ENCODE measurements at regions not wholly inside any gene's neighbourhood (a gene's known extent, or its start where the extent isn't known, plus 50 kb on each side); places are given as distances from the start of the nearest gene placed in this dataset.
"Not testable (repeated sequence)": the region's sequence is repeated elsewhere in the genome, so short reads cannot be mapped to it uniquely, and the experiment has no call there.

DNA sequence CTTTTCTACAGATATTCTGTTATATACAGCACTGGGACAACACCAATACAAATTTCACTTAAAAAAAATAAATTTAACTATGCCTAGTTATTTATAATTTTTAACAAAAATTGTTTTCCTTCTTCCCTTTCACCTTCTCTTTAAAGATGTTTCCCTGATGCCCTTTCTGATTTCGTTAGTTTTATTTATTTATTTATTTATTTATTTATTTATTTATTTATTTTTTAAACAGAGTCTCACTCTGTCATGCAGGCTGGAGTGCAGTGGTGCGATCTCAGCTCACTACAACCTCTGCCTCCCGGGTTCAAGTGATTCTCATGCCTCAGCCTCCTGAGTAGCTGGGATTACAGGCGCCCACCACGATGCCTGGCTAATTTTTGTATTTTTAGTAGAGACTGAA lies 105.9 kb upstream of the ARMC3 start:
- not testable (repeated sequence) for H3K79me2 ChIP-seq (ENCODE audit: low read length); H3K27ac ChIP-seq (ENCODE audit: low read length); H3K4me2 ChIP-seq (ENCODE audit: low read depth, low read length, poor library complexity, severe bottlenecking); H2AFZ ChIP-seq (ENCODE audit: low read length); H4K20me1 ChIP-seq (ENCODE audit: insufficient read depth, low read depth, low read length); H3K36me3 ChIP-seq (ENCODE audit: insufficient read depth, low read length); H3K9me3 ChIP-seq (ENCODE audit: low read length); H3K4me3 ChIP-seq (ENCODE audit: low read length); H3K27me3 ChIP-seq (ENCODE audit: low read length); H3K9me2 ChIP-seq (replicated peaks; ENCODE audit: insufficient read depth, low read length); DNase-seq; H3K4me1 ChIP-seq (ENCODE audit: low read length); H3K9ac ChIP-seq (ENCODE audit: low read length)

GRCh38 chr10:22821501-22821900 lies 106.4 kb upstream of the ARMC3 start:
- Histone ChIP-seq H3K79me2 (ENCODE audit: low read length) (no peaks in the 10 kb centered on the region), H3K4me3 (ENCODE audit: low read length) (no peak overlapping the region), H3K9me3 (ENCODE audit: low read length) (no peaks in the 10 kb centered on the region), H3K27me3 (ENCODE audit: low read length) (no peaks in the 10 kb centered on the region), H2AFZ (ENCODE audit: low read length) (no peak overlapping the region), H3K27ac (ENCODE audit: low read length) (no peak overlapping the region), H3K9me2 (replicated peaks; ENCODE audit: insufficient read depth, low read length) (no peaks in the 10 kb centered on the region), H4K20me1 (ENCODE audit: insufficient read depth, low read depth, low read length) (no peaks in the 10 kb centered on the region), H3K4me2 (ENCODE audit: low read depth, low read length, poor library complexity, severe bottlenecking) (no peak overlapping the region), H3K4me1 (ENCODE audit: low read length) (no peaks in the 10 kb centered on the region), H3K9ac (ENCODE audit: low read length) (no peak overlapping the region), H3K36me3 (ENCODE audit: insufficient read depth, low read length) (no peaks in the 10 kb centered on the region)
- no peak for DNase-seq

DNA sequence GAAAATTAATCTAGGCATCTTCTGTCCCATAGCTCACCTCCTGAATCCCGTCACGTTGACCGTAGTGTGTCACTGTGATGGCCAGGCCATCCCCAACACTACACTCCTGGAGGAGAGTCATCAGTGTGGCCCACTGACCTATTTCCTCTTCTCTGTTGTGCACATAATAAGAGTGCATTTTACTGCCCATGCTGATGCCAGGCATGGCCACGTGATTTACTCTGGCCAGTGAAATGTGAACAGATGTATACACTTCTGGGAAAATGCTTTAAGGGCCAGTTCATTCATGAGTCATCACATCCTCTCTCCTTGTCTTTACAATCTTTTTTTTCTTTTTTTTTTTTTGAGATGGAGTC lies 101.9 kb upstream of the PIP4K2A start:
- Histone ChIP-seq H3K27me3 (ENCODE audit: low read length) (no peaks in the 10 kb centered on the region), H3K27ac (ENCODE audit: low read length) (no peak overlapping the region), H3K4me1 (ENCODE audit: low read length) (no peaks in the 10 kb centered on the region), H3K9me2 (replicated peaks; ENCODE audit: insufficient read depth, low read length) (no peaks in the 10 kb centered on the region), H3K4me2 (ENCODE audit: low read depth, low read length, poor library complexity, severe bottlenecking) (no peak overlapping the region), H2AFZ (ENCODE audit: low read length) (no peak overlapping the region), H4K20me1 (ENCODE audit: insufficient read depth, low read depth, low read length) (no peaks in the 10 kb centered on the region), H3K9me3 (ENCODE audit: low read length) (no peaks in the 10 kb centered on the region), H3K36me3 (ENCODE audit: insufficient read depth, low read length) (no peaks in the 10 kb centered on the region), H3K79me2 (ENCODE audit: low read length) (no peaks in the 10 kb centered on the region), H3K4me3 (ENCODE audit: low read length) (no peak overlapping the region), H3K9ac (ENCODE audit: low read length) (no peak overlapping the region)
- no peak for DNase-seq

GRCh38 chr10:22810643-22811465 lies 96.5 kb upstream of the PIP4K2A start:
- Histone ChIP-seq H3K36me3 (ENCODE audit: insufficient read depth, low read length) (no peaks in the 10 kb centered on the region), H3K4me1 (ENCODE audit: low read length) (no peaks in the 10 kb centered on the region), H4K20me1 (ENCODE audit: insufficient read depth, low read depth, low read length) (no peaks in the 10 kb centered on the region), H3K9me3 (ENCODE audit: low read length) (no peaks in the 10 kb centered on the region), H3K4me2 (ENCODE audit: low read depth, low read length, poor library complexity, severe bottlenecking) (no peak overlapping the region), H3K27me3 (ENCODE audit: low read length) (no peaks in the 10 kb centered on the region), H3K9ac (ENCODE audit: low read length) (no peak overlapping the region), H3K27ac (ENCODE audit: low read length) (no peak overlapping the region), H2AFZ (ENCODE audit: low read length) (no peak overlapping the region), H3K9me2 (replicated peaks; ENCODE audit: insufficient read depth, low read length) (no peaks in the 10 kb centered on the region), H3K79me2 (ENCODE audit: low read length) (no peaks in the 10 kb centered on the region), H3K4me3 (ENCODE audit: low read length) (no peak overlapping the region)
- no peak for DNase-seq

DNA sequence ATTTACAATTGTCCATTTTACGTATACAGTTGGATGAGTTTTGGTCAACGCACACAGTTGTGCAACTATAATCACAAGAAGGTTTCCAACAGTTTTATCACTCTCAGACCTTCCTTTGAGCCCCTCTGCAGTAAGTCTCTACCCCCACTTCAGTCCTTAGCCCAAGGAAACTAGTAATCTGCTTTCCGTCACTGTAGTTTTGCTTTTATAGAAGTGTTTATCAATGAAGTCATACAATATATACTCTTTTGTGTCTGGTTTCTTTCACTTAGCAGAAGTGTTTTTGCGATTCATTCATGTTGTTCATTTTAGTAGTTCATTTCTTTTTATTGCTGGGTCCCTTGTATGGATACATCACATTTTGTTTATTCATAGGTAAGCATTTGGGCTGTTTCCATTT lies 92.9 kb upstream of the PIP4K2A start:
- Histone ChIP-seq H3K9me2 (replicated peaks; ENCODE audit: insufficient read depth, low read length) (no peaks in the 10 kb centered on the region), H3K9me3 (ENCODE audit: low read length) (no peaks in the 10 kb centered on the region), H4K20me1 (ENCODE audit: insufficient read depth, low read depth, low read length) (no peaks in the 10 kb centered on the region), H3K27me3 (ENCODE audit: low read length) (no peaks in the 10 kb centered on the region), H3K4me3 (ENCODE audit: low read length) (no peak overlapping the region), H3K4me2 (ENCODE audit: low read depth, low read length, poor library complexity, severe bottlenecking) (no peak overlapping the region), H3K79me2 (ENCODE audit: low read length) (no peaks in the 10 kb centered on the region), H2AFZ (ENCODE audit: low read length) (no peak overlapping the region), H3K36me3 (ENCODE audit: insufficient read depth, low read length) (no peaks in the 10 kb centered on the region), H3K27ac (ENCODE audit: low read length) (no peak overlapping the region), H3K4me1 (ENCODE audit: low read length) (no peaks in the 10 kb centered on the region), H3K9ac (ENCODE audit: low read length) (no peak overlapping the region)
- no peak for DNase-seq

DNA sequence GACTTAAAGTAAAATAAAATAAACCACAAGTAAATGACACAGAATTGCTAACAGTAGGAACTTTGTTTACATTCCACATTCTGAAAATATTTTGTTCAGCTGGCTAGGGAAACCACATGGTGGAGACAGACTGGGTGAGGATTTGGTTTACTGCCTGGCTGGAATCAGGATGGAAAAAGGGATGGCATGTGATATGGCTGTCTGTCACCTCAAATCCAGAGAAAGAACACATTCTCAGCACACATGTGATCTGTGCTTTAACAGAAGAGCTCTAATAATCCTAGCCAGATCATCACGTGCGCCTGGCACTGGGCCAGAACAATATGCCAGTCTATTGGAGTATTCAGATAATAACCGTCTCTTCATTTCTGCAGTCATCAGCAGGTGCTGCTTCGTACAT lies 90.9 kb upstream of the PIP4K2A start:
- no peaks in the 10 kb centered on the region for H4K20me1 ChIP-seq (ENCODE audit: insufficient read depth, low read depth, low read length)
- H3K9me3 ChIP-seq (ENCODE audit: low read length), result no peaks in the 10 kb centered on the region
- no peak for DNase-seq
- no peak overlapping the region for H3K4me3 ChIP-seq (ENCODE audit: low read length)
- H3K9me2 ChIP-seq (replicated peaks; ENCODE audit: insufficient read depth, low read length), result no peaks in the 10 kb centered on the region
- no peak overlapping the region for H3K27ac ChIP-seq (ENCODE audit: low read length)
- H3K79me2 ChIP-seq (ENCODE audit: low read length), result no peaks in the 10 kb centered on the region
- no peaks in the 10 kb centered on the region for H3K27me3 ChIP-seq (ENCODE audit: low read length)
- H3K9ac ChIP-seq (ENCODE audit: low read length), result no peak overlapping the region
- no peak overlapping the region for H3K4me2 ChIP-seq (ENCODE audit: low read depth, low read length, poor library complexity, severe bottlenecking)
- no peak overlapping the region for H2AFZ ChIP-seq (ENCODE audit: low read length)
- no peaks in the 10 kb centered on the region for H3K4me1 ChIP-seq (ENCODE audit: low read length)
- no peaks in the 10 kb centered on the region for H3K36me3 ChIP-seq (ENCODE audit: insufficient read depth, low read length)

- Histone ChIP-seq H3K27ac (ENCODE audit: low read length) (no peak overlapping the region), H3K9me2 (replicated peaks; ENCODE audit: insufficient read depth, low read length) (no peaks in the 10 kb centered on the region), H3K36me3 (ENCODE audit: insufficient read depth, low read length) (no peaks in the 10 kb centered on the region), H3K4me2 (ENCODE audit: low read depth, low read length, poor library complexity, severe bottlenecking) (no peak overlapping the region), H3K9me3 (ENCODE audit: low read length) (no peaks in the 10 kb centered on the region), H4K20me1 (ENCODE audit: insufficient read depth, low read depth, low read length) (no peaks in the 10 kb centered on the region), H3K79me2 (ENCODE audit: low read length) (no peaks in the 10 kb centered on the region), H3K27me3 (ENCODE audit: low read length) (no peaks in the 10 kb centered on the region), H3K4me3 (ENCODE audit: low read length) (no peak overlapping the region), H3K4me1 (ENCODE audit: low read length) (no peaks in the 10 kb centered on the region), H3K9ac (ENCODE audit: low read length) (no peak overlapping the region), H2AFZ (ENCODE audit: low read length) (no peak overlapping the region)
- no peak for DNase-seq
These were observed 89.0 kb upstream of the PIP4K2A start for GRCh38 chr10:22803261-22803885.

DNA sequence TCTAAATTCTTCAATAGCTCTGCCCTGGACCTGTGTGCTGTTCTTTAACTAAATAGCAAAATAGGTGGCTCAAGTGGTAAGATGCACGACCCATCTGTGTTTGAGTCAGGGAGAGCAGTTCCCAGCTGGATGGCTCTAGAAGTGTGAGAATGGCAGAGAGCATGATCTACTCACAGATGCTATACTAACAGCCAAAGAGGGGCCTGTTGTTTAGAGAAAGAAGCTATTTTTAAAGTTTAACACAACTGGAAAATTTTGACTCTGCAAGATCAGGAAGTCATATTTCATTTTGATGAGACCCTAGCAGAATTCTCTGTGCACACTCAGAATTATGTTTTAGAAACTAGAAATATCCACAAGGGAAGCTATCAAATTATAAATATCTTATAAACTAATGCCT lies 87.4 kb upstream of the PIP4K2A start:
- no peak overlapping the region for H2AFZ ChIP-seq (ENCODE audit: low read length)
- H3K27ac ChIP-seq (ENCODE audit: low read length), result no peak overlapping the region
- no peaks in the 10 kb centered on the region for H3K27me3 ChIP-seq (ENCODE audit: low read length)
- no peaks in the 10 kb centered on the region for H4K20me1 ChIP-seq (ENCODE audit: insufficient read depth, low read depth, low read length)
- no peaks in the 10 kb centered on the region for H3K9me3 ChIP-seq (ENCODE audit: low read length)
- no peaks in the 10 kb centered on the region for H3K36me3 ChIP-seq (ENCODE audit: insufficient read depth, low read length)
- no peak for DNase-seq
- H3K4me1 ChIP-seq (ENCODE audit: low read length), result no peaks in the 10 kb centered on the region
- H3K4me3 ChIP-seq (ENCODE audit: low read length), result no peak overlapping the region
- H3K9ac ChIP-seq (ENCODE audit: low read length), result no peak overlapping the region
- no peaks in the 10 kb centered on the region for H3K9me2 ChIP-seq (replicated peaks; ENCODE audit: insufficient read depth, low read length)
- H3K79me2 ChIP-seq (ENCODE audit: low read length), result no peaks in the 10 kb centered on the region
- no peak overlapping the region for H3K4me2 ChIP-seq (ENCODE audit: low read depth, low read length, poor library complexity, severe bottlenecking)
